ENCODE measurements at regions not wholly inside any gene's neighbourhood (a gene's known extent, or its start where the extent isn't known, plus 50 kb on each side); places are given as distances from the start of the nearest gene placed in this dataset.

DNA sequence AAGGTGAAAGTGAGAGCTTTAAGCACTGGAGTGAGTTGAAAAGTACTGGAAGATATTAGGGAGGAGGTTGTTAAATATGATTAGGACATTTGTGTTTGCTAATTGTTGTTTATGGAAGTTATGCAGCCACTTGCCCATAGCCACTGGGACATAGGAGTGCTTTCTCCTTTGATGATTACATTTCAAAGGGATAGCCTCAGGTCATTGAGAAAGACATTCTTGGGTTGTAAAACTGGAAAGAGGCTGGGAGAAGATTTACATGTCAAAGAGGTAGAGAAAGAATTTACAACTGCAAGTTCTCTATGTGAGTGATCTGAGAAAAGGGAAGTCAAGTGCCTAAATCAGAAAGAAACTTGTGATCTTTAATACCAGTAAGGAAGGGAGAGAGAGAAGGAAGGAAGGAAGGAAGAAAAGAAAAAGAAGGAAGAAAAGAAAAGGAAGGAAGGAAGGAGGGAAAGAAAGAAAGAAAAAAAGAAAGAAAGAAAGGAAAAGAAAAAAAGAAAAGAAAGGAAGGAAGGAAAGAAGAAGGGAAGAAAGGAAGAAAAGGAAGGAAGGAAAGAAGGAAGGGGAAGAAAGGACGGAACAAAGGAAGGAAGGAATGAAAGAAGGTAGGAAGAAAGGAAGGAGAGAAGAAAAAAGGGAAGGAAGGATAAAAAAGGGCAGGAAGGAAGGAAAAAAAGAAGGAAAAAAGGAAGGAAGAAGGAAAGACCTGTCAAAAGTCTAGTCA, 284.6 kb upstream of the DPYD start:
- POLR2A ChIA-PET = no interaction called here
- Mint-ChIP-seq H3K4me3 (no peak overlapping the region), H3K36me3 (ENCODE audit: low read depth) (no peaks in the 10 kb centered on the region), H3K27me3 (no peaks in the 10 kb centered on the region), H3K27ac (no peak overlapping the region), H3K4me1 (ENCODE audit: low read depth) (no peaks in the 10 kb centered on the region), H3K9me3 (no peaks in the 10 kb centered on the region)
- H3K4me1 ChIP-seq (ENCODE audit: insufficient read depth, low read length) = no peaks in the 10 kb centered on the region
- H3K36me3 ChIP-seq (ENCODE audit: insufficient read depth, low read length) = no peaks in the 10 kb centered on the region
- no peaks in the 10 kb centered on the region for H3K27me3 ChIP-seq (ENCODE audit: control insufficient read depth in 1 of 2, insufficient read depth in 2 of 2, low read length in 2 of 2)
- no peak overlapping the region for H3K4me3 ChIP-seq (ENCODE audit: low read length)
- intact Hi-C loops (cut with DNase I, micrococcal nuclease) = no loop called here
- CTCF ChIA-PET = no interaction called here
- DNase-seq = no peak
- no peaks in the 10 kb centered on the region for H3K9me3 ChIP-seq (ENCODE audit: control insufficient read depth in 1 of 2, insufficient read depth in 1 of 2, low read length in 2 of 2)
- TF ChIP-seq, protein P1, sequence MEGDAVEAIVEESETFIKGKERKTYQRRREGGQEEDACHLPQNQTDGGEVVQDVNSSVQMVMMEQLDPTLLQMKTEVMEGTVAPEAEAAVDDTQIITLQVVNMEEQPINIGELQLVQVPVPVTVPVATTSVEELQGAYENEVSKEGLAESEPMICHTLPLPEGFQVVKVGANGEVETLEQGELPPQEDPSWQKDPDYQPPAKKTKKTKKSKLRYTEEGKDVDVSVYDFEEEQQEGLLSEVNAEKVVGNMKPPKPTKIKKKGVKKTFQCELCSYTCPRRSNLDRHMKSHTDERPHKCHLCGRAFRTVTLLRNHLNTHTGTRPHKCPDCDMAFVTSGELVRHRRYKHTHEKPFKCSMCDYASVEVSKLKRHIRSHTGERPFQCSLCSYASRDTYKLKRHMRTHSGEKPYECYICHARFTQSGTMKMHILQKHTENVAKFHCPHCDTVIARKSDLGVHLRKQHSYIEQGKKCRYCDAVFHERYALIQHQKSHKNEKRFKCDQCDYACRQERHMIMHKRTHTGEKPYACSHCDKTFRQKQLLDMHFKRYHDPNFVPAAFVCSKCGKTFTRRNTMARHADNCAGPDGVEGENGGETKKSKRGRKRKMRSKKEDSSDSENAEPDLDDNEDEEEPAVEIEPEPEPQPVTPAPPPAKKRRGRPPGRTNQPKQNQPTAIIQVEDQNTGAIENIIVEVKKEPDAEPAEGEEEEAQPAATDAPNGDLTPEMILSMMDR (IDR thresholded peaks at IDR 0.05) = no peak
- no peak for ATAC-seq (ENCODE audit: poor library complexity)
- H3K27ac ChIP-seq (ENCODE audit: low read depth in 1 of 2, low read length in 2 of 2) = no peak overlapping the region

DNA sequence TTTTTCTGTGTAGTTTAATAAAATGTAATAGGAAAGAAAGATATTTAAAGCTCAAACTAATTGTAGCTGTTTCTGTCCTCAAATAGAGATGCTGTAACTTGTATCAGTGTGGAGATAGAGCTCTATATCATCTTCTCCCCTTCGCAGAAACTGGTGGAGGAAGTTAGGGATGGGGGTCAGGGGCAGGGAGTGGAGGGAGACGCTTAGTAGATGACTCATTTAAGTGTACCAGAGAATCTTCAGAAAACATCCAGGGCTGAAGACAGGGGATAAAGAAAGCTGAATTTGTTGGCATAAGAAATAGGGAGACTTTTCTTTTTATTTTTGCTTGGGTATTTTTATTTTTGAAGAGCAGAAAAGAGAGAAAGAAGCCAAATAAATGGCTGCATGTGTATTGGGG, 282.6 kb upstream of the DPYD start:
- Histone ChIP-seq H3K9me3 (ENCODE audit: control insufficient read depth in 1 of 2, insufficient read depth in 1 of 2, low read length in 2 of 2) (no peaks in the 10 kb centered on the region), H3K36me3 (ENCODE audit: insufficient read depth, low read length) (no peaks in the 10 kb centered on the region), H3K4me3 (ENCODE audit: low read length) (no peak overlapping the region), H3K27me3 (ENCODE audit: control insufficient read depth in 1 of 2, insufficient read depth in 2 of 2, low read length in 2 of 2) (no peaks in the 10 kb centered on the region), H3K4me1 (ENCODE audit: insufficient read depth, low read length) (no peaks in the 10 kb centered on the region), H3K27ac (ENCODE audit: low read depth in 1 of 2, low read length in 2 of 2) (no peak overlapping the region)
- H3K27me3 Mint-ChIP-seq = no peaks in the 10 kb centered on the region
- TF ChIP-seq, protein P1 (IDR thresholded peaks at IDR 0.05) = no peak
- no peak for ATAC-seq (ENCODE audit: poor library complexity)
- no peak overlapping the region for H3K4me3 Mint-ChIP-seq
- ChIA-PET POLR2A (no interaction called here), CTCF (no interaction called here)
- DNase-seq = no peak
- no peaks in the 10 kb centered on the region for H3K4me1 Mint-ChIP-seq (ENCODE audit: low read depth)
- intact Hi-C loops (cut with DNase I, micrococcal nuclease) = no loop called here
- no peaks in the 10 kb centered on the region for H3K36me3 Mint-ChIP-seq (ENCODE audit: low read depth)
- H3K27ac Mint-ChIP-seq = no peak overlapping the region
- H3K9me3 Mint-ChIP-seq = no peaks in the 10 kb centered on the region

DNA sequence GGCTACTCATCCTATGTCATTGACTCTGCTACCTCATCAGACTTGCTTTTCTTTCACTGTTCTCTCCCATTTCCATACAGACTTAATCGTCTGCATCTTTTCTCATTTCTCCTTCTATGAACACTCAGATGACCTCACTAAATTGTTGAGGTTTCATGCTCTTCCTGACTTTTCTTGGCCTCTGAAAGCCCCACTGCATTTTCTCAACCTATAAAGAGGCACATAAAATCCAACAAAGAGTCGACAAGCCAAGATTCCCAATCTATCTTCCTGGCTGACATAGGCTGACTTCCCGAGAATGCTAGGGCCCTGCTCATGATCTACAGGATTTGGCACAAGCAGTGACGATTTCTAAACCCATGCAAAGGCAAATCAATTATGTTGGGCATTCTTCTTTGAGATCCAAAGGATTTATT, 280.8 kb upstream of the DPYD start:
- Mint-ChIP-seq H3K27ac (no peak overlapping the region), H3K27me3 (no peaks in the 10 kb centered on the region), H3K36me3 (ENCODE audit: low read depth) (no peaks in the 10 kb centered on the region), H3K9me3 (no peaks in the 10 kb centered on the region), H3K4me3 (no peak overlapping the region), H3K4me1 (ENCODE audit: low read depth) (no peaks in the 10 kb centered on the region)
- ATAC-seq (ENCODE audit: poor library complexity) (no peak), DNase-seq (no peak)
- intact Hi-C loops (cut with DNase I, micrococcal nuclease) = no loop called here
- no peak overlapping the region for H3K4me3 ChIP-seq (ENCODE audit: low read length)
- TF ChIP-seq, protein P1 (IDR thresholded peaks at IDR 0.05) = no peak
- no peak overlapping the region for H3K27ac ChIP-seq (ENCODE audit: low read depth in 1 of 2, low read length in 2 of 2)
- ChIA-PET CTCF (no interaction called here), POLR2A (no interaction called here)
- H3K27me3 ChIP-seq (ENCODE audit: control insufficient read depth in 1 of 2, insufficient read depth in 2 of 2, low read length in 2 of 2) = no peaks in the 10 kb centered on the region
- no peaks in the 10 kb centered on the region for H3K9me3 ChIP-seq (ENCODE audit: control insufficient read depth in 1 of 2, insufficient read depth in 1 of 2, low read length in 2 of 2)
- H3K36me3 ChIP-seq (ENCODE audit: insufficient read depth, low read length) = no peaks in the 10 kb centered on the region
- H3K4me1 ChIP-seq (ENCODE audit: insufficient read depth, low read length) = no peaks in the 10 kb centered on the region

All from CD4-positive, alpha-beta T cell (primary cell).